ENCODE measurements at regions not wholly inside any gene's neighbourhood (a gene's known extent, or its start where the extent isn't known, plus 50 kb on each side); places are given as distances from the start of the nearest gene placed in this dataset.

GRCh38 chr20:50303573-50304500 lies 113.2 kb downstream of the CEBPB start:
- H3K36me3 ChIP-seq (ENCODE audit: insufficient read depth in 1 of 2, low read depth in 1 of 2) = no peaks in the 10 kb centered on the region
- ATAC-seq (no peak), DNase-seq (peak; percentile 84 to 89)
- H3K9me3 ChIP-seq = no peaks in the 10 kb centered on the region
- intact Hi-C loops (cut with DNase I) = no loop called here
- peaks cover 69% of the 10 kb centered on the region for H3K4me1 ChIP-seq
- no peaks in the 10 kb centered on the region for H3K27me3 ChIP-seq (ENCODE audit: insufficient read depth in 3 of 3, low read length in 2 of 3)
- peak overlapping the region; percentile 84 for H3K27ac ChIP-seq
- WGBS, 3 donors = 51 to 60% (median 52%) methylated on average over 11 of the region's 11 CpGs
- no peak overlapping the region for H3K4me3 ChIP-seq
- no peak for TF ChIP-seq CTCF (IDR thresholded peaks at IDR 0.05)

DNA sequence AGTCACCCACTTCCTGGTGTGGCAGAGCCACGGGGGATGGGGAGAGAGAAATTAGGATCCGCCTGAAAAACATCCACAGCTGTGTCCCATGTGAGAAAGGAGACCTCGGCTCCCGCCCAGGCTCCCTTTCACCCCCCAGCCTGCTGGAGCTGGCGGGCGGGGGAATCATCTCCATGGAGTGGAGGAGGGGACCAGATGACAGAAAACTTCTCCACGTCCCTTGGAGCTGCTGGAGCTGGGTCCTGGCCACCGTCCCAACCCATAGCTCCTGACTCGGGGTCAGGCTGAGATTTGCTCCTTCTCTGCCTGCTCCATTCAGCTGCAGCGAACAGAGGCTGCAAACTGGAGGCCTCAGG lies 113.8 kb downstream of the CEBPB start:
- 41 to 57% (median 42%) methylated on average over 10 of the region's 10 CpGs for WGBS, 3 donors
- peaks cover 73% of the 10 kb centered on the region for H3K4me1 ChIP-seq
- TF ChIP-seq CTCF (IDR thresholded peaks at IDR 0.05) = no peak
- intact Hi-C loops (cut with DNase I) = no loop called here
- no peaks in the 10 kb centered on the region for H3K27me3 ChIP-seq (ENCODE audit: insufficient read depth in 3 of 3, low read length in 2 of 3)
- ATAC-seq (peak in 3 of 4 donors; percentile 12 to 16 (median 15)), DNase-seq (peak; percentile 73 to 85)
- no peaks in the 10 kb centered on the region for H3K9me3 ChIP-seq
- no peak overlapping the region for H3K4me3 ChIP-seq
- no peaks in the 10 kb centered on the region for H3K36me3 ChIP-seq (ENCODE audit: insufficient read depth in 1 of 2, low read depth in 1 of 2)
- peak overlapping the region; percentile 84 for H3K27ac ChIP-seq

DNA sequence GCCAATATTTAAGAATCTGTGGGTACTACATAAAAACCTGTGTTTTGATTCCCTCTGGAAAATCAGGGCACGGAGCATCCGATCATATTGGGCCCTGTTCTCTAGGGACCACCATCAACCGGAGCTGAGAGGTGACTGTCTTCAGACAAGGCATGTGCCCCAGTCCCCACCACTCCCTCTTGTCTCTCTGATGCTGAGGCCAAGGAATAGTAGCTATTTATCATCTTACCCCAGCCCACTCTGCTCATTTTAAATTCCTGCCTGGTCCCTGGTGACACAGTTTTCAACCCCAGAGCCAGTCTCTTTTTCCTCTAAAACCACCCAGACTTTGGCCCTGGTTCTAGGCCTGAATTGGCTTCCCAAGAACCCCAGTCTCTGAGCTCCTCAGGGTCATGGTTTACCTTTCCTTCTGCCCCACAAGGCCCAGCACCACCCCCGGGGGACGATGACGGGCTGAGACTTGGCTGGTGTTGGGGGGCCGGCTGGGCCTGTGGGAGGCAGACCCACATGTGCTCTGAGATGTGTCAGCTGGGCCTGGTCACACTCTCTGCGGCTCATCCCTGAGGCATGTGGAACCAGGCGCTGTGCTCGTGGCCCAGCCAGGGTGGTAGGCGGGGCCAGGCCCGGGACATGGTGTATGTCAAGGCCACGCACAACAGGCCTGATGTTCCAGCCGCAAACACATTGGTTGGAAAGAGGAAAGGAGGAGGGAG lies 114.4 kb downstream of the CEBPB start:
- H3K36me3 ChIP-seq (ENCODE audit: insufficient read depth in 1 of 2, low read depth in 1 of 2) = no peaks in the 10 kb centered on the region
- no peaks in the 10 kb centered on the region for H3K27me3 ChIP-seq (ENCODE audit: insufficient read depth in 3 of 3, low read length in 2 of 3)
- no peak overlapping the region for H3K4me3 ChIP-seq
- peaks cover 73% of the 10 kb centered on the region for H3K4me1 ChIP-seq
- WGBS, 3 donors = 48 to 71% (median 56%) methylated on average over 14 of the region's 14 CpGs
- no peak for TF ChIP-seq CTCF (IDR thresholded peaks at IDR 0.05)
- intact Hi-C loops (cut with DNase I) = loop anchor here in 1 of 2 donors (5.0 kb wide), 1 partner anchor 72 kb away; no protein-coding TSS in a partner anchor
- H3K9me3 ChIP-seq = no peaks in the 10 kb centered on the region
- ATAC-seq (peak; percentile 76 to 84 (median 83)), DNase-seq (peak; percentile 94 to 96)
- H3K27ac ChIP-seq = peak overlapping the region; percentile 84

DNA sequence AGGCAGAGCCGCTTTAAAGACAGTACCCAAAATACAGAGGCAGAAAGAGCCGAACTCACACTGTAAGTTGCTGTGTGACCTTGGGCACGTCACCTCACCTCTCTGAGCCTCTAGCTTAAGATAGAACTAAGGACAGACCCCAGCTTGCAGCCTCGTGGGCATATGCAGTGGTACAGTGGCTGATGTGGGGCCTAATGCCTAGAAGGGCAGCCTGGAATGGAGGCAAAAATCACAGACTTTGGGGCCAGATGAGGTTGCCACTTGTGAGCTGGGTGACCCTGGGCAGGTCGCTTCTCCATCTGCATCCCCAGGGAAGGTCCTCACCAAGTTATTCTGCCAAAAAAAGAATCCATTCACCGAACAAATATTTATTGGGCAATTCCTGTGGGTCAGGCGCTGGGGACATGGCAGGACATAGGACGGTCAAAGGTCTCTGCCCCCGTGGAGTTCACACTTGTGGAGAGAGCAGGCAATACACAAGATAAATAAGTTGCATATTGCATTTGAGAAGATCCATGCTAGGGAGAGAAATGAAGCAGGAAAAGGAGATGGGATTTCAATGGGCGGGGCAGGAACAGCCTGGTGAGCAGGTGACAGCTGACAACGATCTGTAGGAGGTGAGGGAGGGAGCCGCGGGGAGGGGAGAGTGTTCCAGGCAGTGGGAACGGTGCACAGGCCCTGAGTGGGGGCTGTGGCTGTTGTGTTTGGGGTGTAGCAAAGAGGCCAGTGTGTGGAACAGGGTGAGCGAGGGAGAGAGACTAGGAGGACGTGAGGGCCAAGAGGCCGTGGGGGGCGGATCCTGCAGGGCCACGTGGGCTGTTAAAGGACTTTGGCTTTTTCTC lies 115.2 kb downstream of the CEBPB start:
- TF ChIP-seq CTCF (IDR thresholded peaks at IDR 0.05) = no peak
- H3K9me3 ChIP-seq = no peaks in the 10 kb centered on the region
- H3K4me1 ChIP-seq = peaks cover 73% of the 10 kb centered on the region
- H3K27ac ChIP-seq = peak overlapping the region; percentile 84
- H3K27me3 ChIP-seq (ENCODE audit: insufficient read depth in 3 of 3, low read length in 2 of 3) = no peaks in the 10 kb centered on the region
- WGBS, 3 donors = 34 to 45% (median 37%) methylated on average over 19 of the region's 19 CpGs
- peak; percentile 64 to 84 for DNase-seq
- no peaks in the 10 kb centered on the region for H3K36me3 ChIP-seq (ENCODE audit: insufficient read depth in 1 of 2, low read depth in 1 of 2)
- H3K4me3 ChIP-seq = peak overlapping the region; percentile 28
- intact Hi-C loops (cut with DNase I) = loop anchor here in 1 of 2 donors (5.0 kb wide), 1 partner anchor 71 kb away; no protein-coding TSS in a partner anchor
- peak; percentile 35 to 60 (median 48) for ATAC-seq
